ENCODE measurements at regions not wholly inside any gene's neighbourhood (a gene's known extent, or its start where the extent isn't known, plus 50 kb on each side); places are given as distances from the start of the nearest gene placed in this dataset.
"Not testable (repeated sequence)": the region's sequence is repeated elsewhere in the genome, so short reads cannot be mapped to it uniquely, and the experiment has no call there.

DNA sequence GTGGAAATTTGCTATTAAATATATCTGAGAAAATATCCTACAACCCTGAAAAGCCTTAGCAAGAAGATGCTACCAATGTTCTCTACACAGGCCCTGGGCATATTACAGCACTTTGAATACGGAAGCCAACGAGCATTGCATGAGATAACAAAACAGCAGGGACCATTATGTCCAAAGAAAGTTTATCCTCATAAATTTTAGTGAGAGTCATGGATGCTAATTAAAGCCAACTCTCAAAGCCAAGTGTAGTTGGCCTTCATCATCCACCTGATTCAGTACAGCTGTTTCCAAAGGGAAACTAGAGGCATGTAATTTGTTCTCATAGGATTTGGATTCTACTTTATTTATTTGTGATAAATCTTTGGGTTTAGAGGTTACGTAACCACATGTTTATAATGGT, 564.8 kb downstream of the RFPL4B start:
- H3K4me3 ChIP-seq (ENCODE audit: low read depth, low read length): no peak overlapping the region
- DNase-seq (ENCODE audit: low read depth): no peak
- TF ChIP-seq, protein P1, sequence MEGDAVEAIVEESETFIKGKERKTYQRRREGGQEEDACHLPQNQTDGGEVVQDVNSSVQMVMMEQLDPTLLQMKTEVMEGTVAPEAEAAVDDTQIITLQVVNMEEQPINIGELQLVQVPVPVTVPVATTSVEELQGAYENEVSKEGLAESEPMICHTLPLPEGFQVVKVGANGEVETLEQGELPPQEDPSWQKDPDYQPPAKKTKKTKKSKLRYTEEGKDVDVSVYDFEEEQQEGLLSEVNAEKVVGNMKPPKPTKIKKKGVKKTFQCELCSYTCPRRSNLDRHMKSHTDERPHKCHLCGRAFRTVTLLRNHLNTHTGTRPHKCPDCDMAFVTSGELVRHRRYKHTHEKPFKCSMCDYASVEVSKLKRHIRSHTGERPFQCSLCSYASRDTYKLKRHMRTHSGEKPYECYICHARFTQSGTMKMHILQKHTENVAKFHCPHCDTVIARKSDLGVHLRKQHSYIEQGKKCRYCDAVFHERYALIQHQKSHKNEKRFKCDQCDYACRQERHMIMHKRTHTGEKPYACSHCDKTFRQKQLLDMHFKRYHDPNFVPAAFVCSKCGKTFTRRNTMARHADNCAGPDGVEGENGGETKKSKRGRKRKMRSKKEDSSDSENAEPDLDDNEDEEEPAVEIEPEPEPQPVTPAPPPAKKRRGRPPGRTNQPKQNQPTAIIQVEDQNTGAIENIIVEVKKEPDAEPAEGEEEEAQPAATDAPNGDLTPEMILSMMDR (conservative IDR thresholded peaks at IDR 0.05; ENCODE audit: low read depth, low read length): no peak

DNA sequence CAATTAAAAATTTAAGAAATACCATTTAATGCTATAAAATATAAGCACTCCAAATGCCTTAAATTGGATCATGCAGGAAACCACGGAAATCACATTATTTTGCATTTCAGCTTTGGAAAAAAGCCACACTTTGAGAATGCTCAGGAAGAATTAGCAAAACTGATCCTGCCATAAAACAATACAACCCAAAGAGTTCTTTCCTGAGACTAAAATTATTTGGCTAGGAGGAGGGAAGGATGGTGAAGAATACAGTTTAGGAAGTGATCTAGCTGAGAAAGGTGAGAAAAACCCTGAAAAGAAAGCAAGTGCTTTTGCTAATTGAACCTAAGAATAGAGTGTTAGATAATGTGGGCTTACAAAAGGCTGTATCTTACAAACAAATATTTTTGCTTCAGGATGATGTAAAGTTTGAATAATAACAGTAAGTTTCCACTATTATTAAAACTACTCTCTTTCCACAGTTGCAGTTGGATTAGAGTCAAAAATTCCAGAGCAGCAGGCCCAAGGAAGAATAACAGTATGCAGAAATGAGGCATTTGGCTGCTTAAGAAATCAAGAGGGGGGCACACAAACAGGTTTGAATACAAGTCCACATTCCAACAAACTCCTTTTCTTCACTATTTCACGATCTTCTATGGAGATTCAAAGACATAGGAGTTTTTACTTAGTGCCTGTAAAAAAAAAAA, 565.4 kb downstream of the RFPL4B start:
- no peak for DNase-seq (ENCODE audit: low read depth)
- H3K4me3 ChIP-seq (ENCODE audit: low read depth, low read length): no peak overlapping the region
- TF ChIP-seq, protein P1 (conservative IDR thresholded peaks at IDR 0.05; ENCODE audit: low read depth, low read length): no peak

- H3K4me3 ChIP-seq (ENCODE audit: low read depth, low read length); DNase-seq (ENCODE audit: low read depth): not testable (repeated sequence)
These were observed 572.6 kb downstream of the RFPL4B start for GRCh38 chr6:112919744-112920143.

GRCh38 chr6:112920994-112921393, 573.9 kb downstream of the RFPL4B start:
- TF ChIP-seq, protein P1 (conservative IDR thresholded peaks at IDR 0.05; ENCODE audit: low read depth, low read length): no peak
- no peak overlapping the region for H3K4me3 ChIP-seq (ENCODE audit: low read depth, low read length)
- no peak for DNase-seq (ENCODE audit: low read depth)

DNA sequence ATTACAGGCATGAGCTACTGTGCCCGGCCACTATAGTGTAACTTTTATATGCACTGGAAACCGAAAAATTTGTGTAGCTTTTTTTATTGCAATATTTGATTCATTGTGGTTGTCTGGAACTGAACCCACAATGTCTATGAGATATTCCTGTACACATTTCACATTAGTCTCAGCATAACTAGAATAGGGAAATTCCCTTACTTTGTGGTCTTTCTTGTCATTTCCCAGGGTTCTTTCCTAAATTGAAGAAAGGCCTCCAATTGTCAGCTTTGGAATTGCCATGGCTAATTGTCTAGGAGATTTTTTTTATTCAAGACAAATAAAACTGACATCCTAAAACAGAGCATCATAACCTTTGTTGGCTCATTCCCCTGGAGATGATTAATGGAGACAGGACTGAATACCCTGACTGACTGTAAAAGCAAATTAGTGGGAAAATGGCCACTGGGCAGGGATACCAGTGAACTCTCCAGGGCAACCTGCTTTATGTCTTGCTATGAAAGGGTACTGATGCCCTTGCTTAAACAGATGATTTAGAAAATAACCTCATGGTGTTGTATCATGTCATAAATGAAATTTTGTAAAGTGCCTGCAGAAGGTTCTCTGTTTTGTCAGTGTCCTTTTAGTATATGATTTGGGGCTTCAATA, 576.9 kb downstream of the RFPL4B start:
- TF ChIP-seq, protein P1 (conservative IDR thresholded peaks at IDR 0.05; ENCODE audit: low read depth, low read length): no peak
- no peak overlapping the region for H3K4me3 ChIP-seq (ENCODE audit: low read depth, low read length)
- DNase-seq (ENCODE audit: low read depth): no peak

DNA sequence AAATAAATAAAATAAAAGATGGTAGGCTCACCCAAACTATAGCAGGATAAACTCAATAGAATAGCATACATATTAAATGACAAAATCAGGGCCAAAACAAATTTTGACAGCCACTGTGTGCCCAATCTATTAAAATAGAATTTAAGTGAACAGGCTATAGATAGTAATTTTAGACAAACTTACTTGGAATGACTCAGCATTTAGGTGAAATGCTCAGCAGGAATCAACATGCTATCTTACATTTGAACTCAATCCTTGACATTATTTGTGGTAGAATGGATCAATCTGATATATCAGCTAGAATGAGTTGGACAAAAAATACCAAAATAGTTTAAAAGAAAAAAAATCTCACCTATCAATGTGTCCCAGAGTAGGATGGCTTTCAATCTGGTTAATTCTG, 578.6 kb downstream of the RFPL4B start:
- TF ChIP-seq, protein P1 (conservative IDR thresholded peaks at IDR 0.05; ENCODE audit: low read depth, low read length): no peak
- no peak for DNase-seq (ENCODE audit: low read depth)
- no peak overlapping the region for H3K4me3 ChIP-seq (ENCODE audit: low read depth, low read length)

DNA sequence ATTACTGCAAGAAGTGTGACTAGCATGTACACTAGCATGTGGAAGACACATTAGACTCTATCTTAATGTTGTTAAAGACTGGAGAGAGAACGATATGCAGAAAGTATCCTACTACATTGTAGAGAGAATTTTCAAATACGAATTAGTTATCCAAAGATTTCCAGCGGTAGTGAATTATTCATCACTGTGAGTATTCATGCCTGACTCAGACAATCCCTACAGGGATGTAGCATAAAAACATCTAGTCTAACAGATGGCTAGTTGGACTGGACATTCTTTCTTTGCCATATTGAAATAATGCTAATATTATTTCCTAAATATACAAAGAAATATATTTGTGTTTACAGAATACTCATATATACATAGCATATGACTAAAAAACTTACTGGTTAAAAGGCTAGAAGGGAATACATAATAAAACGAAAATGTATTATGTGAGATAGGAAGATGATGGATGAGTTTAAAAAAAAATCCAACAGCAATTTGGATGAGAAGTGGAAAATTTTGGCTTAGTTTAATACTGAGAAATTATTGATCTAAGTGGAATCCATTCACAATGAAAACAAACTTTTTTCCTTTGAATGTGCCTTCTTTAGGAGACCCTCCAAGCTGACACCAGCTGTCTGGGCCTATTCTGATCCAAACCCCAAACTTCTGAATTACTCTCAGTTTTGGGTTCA, 580.7 kb downstream of the RFPL4B start:
- TF ChIP-seq, protein P1 (conservative IDR thresholded peaks at IDR 0.05; ENCODE audit: low read depth, low read length): no peak
- H3K4me3 ChIP-seq (ENCODE audit: low read depth, low read length): no peak overlapping the region
- no peak for DNase-seq (ENCODE audit: low read depth)
